Vagina (tissue), 2 donors: ENCODE measurements at regions not wholly inside any gene's neighbourhood (a gene's known extent, or its start where the extent isn't known, plus 50 kb on each side); places are given as distances from the start of the nearest gene placed in this dataset.

Experiments used
- CTCF ChIP-seq, 3 experiments: fragments of 450-650 bp in 2 of 3; fragments of 200-600 bp in 1 of 3; sonication (generic) in 1 of 3; IDR thresholded peaks; one replicate each; pipeline ENCODE4 v1.5.1; 2017 to 2019; ENCODE audit warnings: antibody characterized with exemption in 3 of 3, mild to moderate bottlenecking in 2 of 3, moderate library complexity in 2 of 3
- POLR2AphosphoS5 ChIP-seq, 2 donors: sonication (generic); formaldehyde crosslinking; IDR thresholded peaks; one replicate each; pipeline ENCODE4 v1.9.0; 2017; ENCODE audit warnings: antibody characterized with exemption in 2 of 2, mild to moderate bottlenecking in 2 of 2, low read depth in 1 of 2; ENCODE audit not compliant: insufficient read depth in 1 of 2

GRCh38 chr2:153218851-153219250 lies 259.7 kb downstream of the RPRM start:
- TF ChIP-seq CTCF (IDR thresholded peaks at IDR 0.05) = no peak
- no peak for TF ChIP-seq POLR2AphosphoS5 (IDR thresholded peaks at IDR 0.05; ENCODE audit: insufficient read depth in 1 of 2, low read depth in 1 of 2)
